ENCODE measurements at regions not wholly inside any gene's neighbourhood (a gene's known extent, or its start where the extent isn't known, plus 50 kb on each side); places are given as distances from the start of the nearest gene placed in this dataset.

DNA sequence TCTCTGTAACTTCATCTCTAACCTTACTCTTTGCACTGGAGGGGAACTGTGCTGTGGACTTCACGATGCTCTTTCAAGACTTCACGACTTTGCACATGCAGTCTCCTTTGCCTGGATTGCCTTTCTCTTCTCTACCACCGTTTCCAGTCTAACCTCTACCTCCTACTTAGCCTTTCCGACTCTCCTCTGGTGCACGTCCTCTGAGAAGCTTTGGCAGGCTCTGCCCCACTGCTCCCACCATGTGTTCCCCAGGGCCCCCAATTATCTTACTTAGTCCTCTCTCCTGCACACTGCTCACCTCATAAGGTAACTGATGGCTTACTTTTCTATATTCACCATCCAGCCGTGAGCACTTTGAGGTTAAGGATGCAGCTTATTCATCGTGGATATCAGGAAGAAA lies 101.7 kb upstream of the GJB5 start:
- TF ChIP-seq CTCF (IDR thresholded peaks at IDR 0.05) (no peak), POLR2A (IDR thresholded peaks at IDR 0.05) (no peak), POLR2AphosphoS5 (IDR thresholded peaks at IDR 0.05) (no peak)

Measured in prostate gland (tissue), 2 donors.